ENCODE measurements at regions not wholly inside any gene's neighbourhood (a gene's known extent, or its start where the extent isn't known, plus 50 kb on each side); places are given as distances from the start of the nearest gene placed in this dataset.
"Not testable (repeated sequence)": the region's sequence is repeated elsewhere in the genome, so short reads cannot be mapped to it uniquely, and the experiment has no call there.

DNA sequence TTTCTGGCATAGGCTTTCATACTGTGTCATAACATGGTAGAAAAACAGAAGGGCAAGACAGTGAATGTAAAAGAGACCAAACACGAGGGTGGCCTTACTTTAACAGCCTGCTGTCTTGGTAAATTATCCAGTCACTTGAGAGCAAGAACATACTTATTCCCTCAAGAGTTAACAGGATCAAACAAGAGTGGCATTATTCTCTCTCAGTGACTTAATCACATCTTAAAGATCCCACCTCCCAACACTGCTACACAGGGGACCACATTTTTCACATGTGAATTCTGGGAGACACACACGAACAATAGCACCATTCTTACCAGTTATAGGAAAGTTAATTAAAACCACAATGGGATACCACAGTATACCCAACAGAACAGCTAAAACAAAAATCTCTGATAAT, 898.0 kb upstream of the C9orf72 start:
- no peak for DNase-seq (ENCODE audit: low read depth)

- no peak for DNase-seq (ENCODE audit: low read depth)
Observed at GRCh38 chr9:28487561-28487960, 914.3 kb upstream of the C9orf72 start.

- no peak for DNase-seq (ENCODE audit: low read depth)
Observed at GRCh38 chr9:28491121-28491520, 917.8 kb upstream of the C9orf72 start.

DNA sequence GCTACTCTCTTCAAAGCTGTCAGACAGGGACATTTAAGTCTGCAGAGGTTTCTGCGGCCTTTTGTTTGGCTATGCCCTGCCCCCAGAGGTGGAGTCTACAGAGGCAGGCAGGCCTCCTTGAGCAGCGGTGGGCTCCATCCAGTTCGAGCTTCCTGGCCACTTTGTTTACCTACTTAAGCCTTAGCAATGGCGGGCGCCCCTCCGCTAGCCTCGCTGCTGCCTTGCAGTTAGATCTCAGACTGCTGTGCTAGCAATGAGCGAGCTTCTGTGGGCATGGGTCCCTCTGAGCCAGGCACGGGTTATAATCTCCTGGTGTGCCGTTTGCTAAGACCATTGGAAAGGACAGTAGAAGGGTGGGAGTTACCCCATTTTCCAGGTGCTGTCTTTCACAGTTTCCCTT, 924.9 kb upstream of the C9orf72 start:
- not testable (repeated sequence) for DNase-seq (ENCODE audit: low read depth)

DNA sequence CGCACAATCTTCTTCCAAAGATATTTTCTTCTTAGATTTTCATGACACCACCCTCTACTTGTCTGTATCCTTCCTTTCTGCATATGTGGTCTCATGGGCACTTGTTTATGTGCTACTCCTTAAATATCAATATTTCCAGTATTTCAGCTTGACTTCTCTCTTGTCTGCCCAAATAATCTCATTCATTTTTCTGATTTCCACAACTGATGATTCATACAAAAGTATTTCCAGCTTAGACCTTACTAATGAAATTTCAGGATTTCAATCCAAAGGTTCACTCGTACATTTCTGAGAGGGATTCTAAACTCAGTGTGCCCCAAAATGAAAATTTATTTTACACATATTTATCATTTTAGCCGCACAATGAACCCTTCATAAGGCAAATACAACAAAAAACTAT, 928.9 kb upstream of the C9orf72 start:
- DNase-seq (ENCODE audit: low read depth), result no peak

- no peak for DNase-seq (ENCODE audit: low read depth)
Observed at GRCh38 chr9:28502741-28503140, 929.5 kb upstream of the C9orf72 start.

- no peak for DNase-seq (ENCODE audit: low read depth)
Observed at GRCh38 chr9:28503573-28503972, 930.3 kb upstream of the C9orf72 start.

GRCh38 chr9:28518439-28518838, 945.2 kb upstream of the C9orf72 start:
- no peak for DNase-seq (ENCODE audit: low read depth)

GRCh38 chr9:28524309-28524708, 951.0 kb upstream of the C9orf72 start:
- not testable (repeated sequence) for DNase-seq (ENCODE audit: low read depth)

- no peak for DNase-seq (ENCODE audit: low read depth)
Observed at GRCh38 chr9:28528049-28528448, 954.8 kb upstream of the C9orf72 start.

GRCh38 chr9:28538132-28538531, 964.9 kb upstream of the C9orf72 start:
- no peak for DNase-seq (ENCODE audit: low read depth)

DNA sequence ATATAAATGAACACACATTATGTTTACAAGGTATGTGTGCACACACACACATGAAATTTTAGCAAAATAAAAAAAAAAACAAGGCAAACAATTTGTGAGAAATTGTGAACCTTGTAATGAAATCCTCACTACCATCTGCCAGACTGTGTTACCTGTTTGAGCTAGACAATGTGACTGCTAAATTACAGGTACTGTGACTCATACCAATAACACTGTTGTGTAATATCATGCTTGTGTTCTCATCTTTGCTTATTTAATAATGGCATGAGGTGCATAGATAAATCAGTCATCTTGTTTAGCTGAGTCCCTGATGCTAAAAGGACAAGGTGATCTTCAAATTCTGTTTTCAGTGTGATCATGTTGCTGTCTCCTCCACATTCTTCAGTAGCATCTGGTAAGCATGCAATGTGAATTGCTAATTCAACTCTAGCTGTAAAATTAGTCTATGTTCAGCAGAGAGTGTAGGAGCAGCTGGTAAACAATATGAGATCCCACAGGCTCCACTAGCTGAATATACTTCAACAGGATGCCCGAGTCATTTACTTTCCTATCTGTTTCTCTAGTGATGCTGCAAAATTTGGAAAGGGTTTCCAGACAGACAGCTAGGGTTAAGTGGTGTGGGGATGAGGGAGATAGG, 966.3 kb upstream of the C9orf72 start:
- DNase-seq (ENCODE audit: low read depth), result no peak

GRCh38 chr9:28542928-28543327, 969.6 kb upstream of the C9orf72 start:
- no peak for DNase-seq (ENCODE audit: low read depth)

DNA sequence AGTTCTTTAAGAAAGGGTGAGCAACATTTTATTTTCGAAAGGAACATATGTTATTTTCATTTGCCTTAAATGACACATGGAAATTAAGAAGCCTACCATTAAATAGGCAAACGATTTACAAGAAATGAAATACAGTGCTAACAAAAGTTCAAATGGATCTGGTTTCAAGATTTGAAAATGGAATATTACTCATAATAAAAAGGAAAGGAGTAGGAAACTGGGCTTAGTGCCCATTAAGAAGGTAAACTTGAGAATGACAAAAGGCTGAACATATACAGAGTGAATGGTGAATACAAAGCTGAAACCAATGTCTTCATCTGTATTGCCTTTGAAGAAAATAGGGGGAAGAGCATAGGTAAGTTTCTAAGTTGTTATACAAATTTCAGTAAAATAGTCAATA, 974.2 kb upstream of the C9orf72 start:
- no peak for DNase-seq (ENCODE audit: low read depth)

GRCh38 chr9:28563291-28563934, 990.1 kb upstream of the C9orf72 start:
- no peak for DNase-seq (ENCODE audit: low read depth)

DNA sequence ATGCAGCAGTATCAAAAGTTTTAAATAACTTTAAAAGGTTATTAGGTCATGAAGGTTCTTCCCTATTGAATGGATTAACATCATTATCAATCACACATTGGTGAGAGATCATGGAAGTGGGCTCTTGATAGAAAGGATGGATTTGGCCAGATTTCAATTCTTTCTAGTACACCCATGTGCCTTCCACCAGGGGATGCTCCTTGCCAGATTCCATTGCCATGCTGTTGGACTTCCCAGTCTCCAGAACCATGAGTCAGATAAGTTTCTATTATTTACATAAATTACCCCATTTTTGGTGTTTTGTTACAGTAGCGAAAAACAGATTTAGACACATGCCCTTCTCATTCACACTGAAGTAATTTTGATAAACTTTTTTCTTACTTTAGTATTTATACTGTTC, 1010.6 kb upstream of the C9orf72 start:
- DNase-seq (ENCODE audit: low read depth), result no peak

DNA sequence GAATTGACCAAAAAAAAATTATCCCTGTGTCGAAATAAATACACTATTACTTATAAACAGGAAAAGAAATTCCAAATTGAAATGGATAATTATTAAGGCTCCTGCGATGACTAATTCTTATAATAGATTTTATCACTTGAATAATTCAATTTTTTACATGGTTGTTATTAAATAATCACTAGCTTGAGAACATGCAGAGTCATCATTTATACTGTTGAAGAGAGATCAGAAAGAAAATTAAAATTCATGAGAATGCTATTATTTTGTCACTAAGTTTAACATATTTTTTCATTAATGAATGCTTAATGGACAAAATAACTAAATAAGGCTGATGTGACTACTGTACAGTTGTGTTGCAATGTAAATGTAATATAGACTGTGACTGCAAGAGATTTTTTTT, 1011.3 kb upstream of the C9orf72 start:
- DNase-seq (ENCODE audit: low read depth), result no peak

GRCh38 chr9:28587052-28587451, 1013.8 kb upstream of the C9orf72 start:
- no peak for DNase-seq (ENCODE audit: low read depth)

DNA sequence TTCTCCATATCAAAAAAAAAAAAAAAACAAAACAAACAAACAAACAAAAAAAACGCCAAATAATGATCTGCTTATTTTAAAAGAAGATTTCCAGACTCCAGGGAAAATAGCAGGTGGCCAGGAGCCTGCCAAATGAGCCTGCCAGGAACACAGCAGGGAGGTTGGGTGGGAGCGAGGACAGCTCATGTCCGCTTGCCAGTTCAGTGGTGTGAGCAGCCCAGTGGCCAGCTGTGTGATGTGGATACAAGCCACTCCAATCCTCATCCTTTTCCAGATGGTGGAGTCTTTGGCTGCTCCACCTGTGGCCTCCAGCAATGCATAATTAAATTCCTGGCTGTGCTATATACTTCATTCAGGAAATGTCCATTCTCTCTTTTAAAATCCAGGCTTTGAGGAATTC, 1025.1 kb upstream of the C9orf72 start:
- DNase-seq (ENCODE audit: low read depth), result no peak

DNA sequence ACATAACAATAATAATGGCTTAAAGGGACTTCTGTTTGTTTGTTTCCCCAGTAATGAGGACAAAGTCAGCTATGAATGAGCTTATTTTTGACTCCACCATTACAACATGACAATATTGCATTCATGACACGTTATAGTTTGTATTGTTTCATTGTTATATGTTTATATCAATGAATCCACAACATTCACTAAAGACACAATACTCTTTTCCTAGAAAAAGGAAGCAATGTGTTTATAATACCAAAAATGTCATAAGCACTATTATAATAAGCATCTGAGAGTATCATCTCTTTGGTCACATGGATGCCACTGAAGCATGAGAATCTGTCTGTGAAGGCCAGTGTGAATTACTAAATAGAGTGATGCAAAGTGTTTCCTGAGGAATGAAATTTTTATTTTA, 1026.9 kb upstream of the C9orf72 start:
- DNase-seq (ENCODE audit: low read depth), result no peak

GRCh38 chr9:28607843-28608242, 1034.6 kb upstream of the C9orf72 start:
- no peak for DNase-seq (ENCODE audit: low read depth)

DNA sequence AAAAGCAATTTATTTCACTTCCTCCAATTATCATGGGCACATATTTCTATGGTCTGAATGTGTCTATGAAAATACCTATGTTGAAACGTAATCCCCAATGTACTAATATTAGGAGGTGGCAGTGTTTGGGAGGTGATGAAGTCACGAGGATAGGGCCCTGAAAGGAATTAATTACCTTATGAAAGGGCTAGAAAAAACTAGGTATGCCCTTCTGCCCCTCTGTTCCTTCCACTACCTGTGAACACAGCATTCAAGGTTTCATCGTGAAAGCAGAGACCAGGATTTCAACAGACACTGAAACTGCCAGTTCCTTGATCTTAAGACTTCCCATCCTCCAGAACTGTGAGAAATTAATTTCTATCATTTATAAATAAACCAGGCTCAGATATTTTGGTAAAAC, 1037.1 kb upstream of the C9orf72 start:
- DNase-seq (ENCODE audit: low read depth), result no peak

- DNase-seq (ENCODE audit: low read depth), result no peak
Observed at GRCh38 chr9:28616310-28616709, 1043.0 kb upstream of the C9orf72 start.

DNA sequence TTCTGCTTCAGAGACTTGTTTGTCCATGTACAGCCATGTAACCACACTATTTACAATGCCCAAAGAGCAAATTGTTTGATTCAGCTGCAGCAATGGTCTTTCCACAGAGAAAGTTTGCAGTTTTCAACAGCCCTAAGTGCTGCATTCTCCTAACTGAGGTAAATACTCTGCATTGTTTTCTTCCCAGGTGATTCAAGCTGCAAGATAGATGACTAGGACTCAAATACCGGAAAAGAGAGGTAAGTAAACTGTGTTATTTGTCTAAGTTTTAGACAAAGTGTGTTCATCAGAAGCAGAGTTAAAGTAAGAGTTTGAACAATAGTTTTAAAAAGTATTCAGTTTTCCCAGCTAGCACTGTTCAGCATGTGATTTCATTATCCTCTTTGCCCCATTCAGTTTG, 1046.7 kb upstream of the C9orf72 start:
- no peak for DNase-seq (ENCODE audit: low read depth)
